ENCODE measurements at regions not wholly inside any gene's neighbourhood (a gene's known extent, or its start where the extent isn't known, plus 50 kb on each side); places are given as distances from the start of the nearest gene placed in this dataset.

DNA sequence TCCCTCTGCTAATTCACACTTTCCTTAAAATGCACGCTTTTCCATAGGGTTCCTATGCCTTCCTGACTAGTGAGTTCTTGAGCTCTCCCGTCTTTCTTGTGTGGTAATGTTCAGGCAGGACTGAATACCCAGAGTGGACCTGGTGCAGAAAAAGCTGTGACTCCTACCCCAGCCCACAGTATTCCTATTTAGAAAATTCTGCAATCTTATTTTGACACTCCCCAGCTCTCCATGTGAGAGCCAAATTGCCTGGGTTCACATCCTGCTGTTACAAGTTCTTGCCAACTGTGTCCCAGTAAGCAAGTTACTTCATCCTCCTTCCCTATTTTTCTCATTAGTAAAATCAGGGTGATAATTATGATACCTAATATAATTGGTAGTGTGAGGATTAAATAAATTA lies 290.8 kb upstream of the SLCO3A1 start:
- no peaks in the 10 kb centered on the region for H3K36me3 ChIP-seq (replicated peaks in 1 of 2; ENCODE audit: control insufficient read depth in 1 of 2, insufficient read depth in 2 of 2, low read length in 2 of 2)
- ChIA-PET POLR2A (no interaction called here), CTCF (ENCODE audit: low intra/inter-chr PET ratio, low total read pairs) (no interaction called here)
- H3K4me3 ChIP-seq (replicated peaks in 1 of 3; ENCODE audit: insufficient read depth in 1 of 3, low read depth in 2 of 3, low read length in 3 of 3): no peak overlapping the region
- intact Hi-C loops (cut with micrococcal nuclease; ENCODE audit: unreplicated experiment): no loop called here
- WGBS (ENCODE audit: low lambda C conversion rate): 31% methylated on average over 2 of the region's 2 CpGs
- no peak overlapping the region for H3K4me2 ChIP-seq (ENCODE audit: low read depth, low read length)
- no peak overlapping the region for H2AFZ ChIP-seq (ENCODE audit: low read length)
- DNase-seq (ENCODE audit: low spot score) (no peak), ATAC-seq (no peak), FAIRE-seq (no peak)
- H3K27me3 ChIP-seq (ENCODE audit: control insufficient read depth in 1 of 2, insufficient read depth in 2 of 2, low read length in 2 of 2): no peaks in the 10 kb centered on the region
- no peak overlapping the region for H3K27ac ChIP-seq (ENCODE audit: extremely low read length, insufficient read depth, low read length)
- no peaks in the 10 kb centered on the region for H3K9me3 ChIP-seq (ENCODE audit: low read length)
- no peak overlapping the region for H3K9ac ChIP-seq (ENCODE audit: insufficient read depth, low read depth, low read length)
- peaks cover 6% of the 10 kb centered on the region for H3K4me1 ChIP-seq (ENCODE audit: insufficient read depth, low read length)
- in situ Hi-C loops (cut with HindIII; ENCODE audit: extremely low pct_ligation_motif_present, low pct_unique_long_range_greater_than_20kb): no loop called here
- no peaks in the 10 kb centered on the region for H3K79me2 ChIP-seq (ENCODE audit: insufficient read depth, low read length)
- no TSS peak for BruUV-seq (replicated peaks)
- TF ChIP-seq REPIN1 (CRISPR knock-in tag; IDR thresholded peaks at IDR 0.05; ENCODE audit: borderline replicate concordance, low read depth): no peak
- TF ChIP-seq MNT (IDR thresholded peaks at IDR 0.05): no peak
- no peak for TF ChIP-seq ZNF530 (CRISPR knock-in tag; IDR thresholded peaks at IDR 0.05; ENCODE audit: low read depth)
- TF ChIP-seq ZNF850 (CRISPR knock-in tag; conservative IDR thresholded peaks at IDR 0.05): no peak
- TF ChIP-seq ZFP36L2 (CRISPR knock-in tag; IDR thresholded peaks at IDR 0.05): no peak
- TF ChIP-seq RFXAP (CRISPR knock-in tag; IDR thresholded peaks at IDR 0.05; ENCODE audit: borderline replicate concordance): no peak
- TF ChIP-seq ZNF430 (CRISPR knock-in tag; IDR thresholded peaks at IDR 0.05): no peak
- no peak for TF ChIP-seq ZKSCAN5 (CRISPR knock-in tag; IDR thresholded peaks at IDR 0.05)
- TF ChIP-seq PATZ1 (CRISPR knock-in tag; IDR thresholded peaks at IDR 0.05): no peak
- no peaks in the 10 kb centered on the region for H4K20me1 ChIP-seq (ENCODE audit: insufficient read depth, low read length)

Measured in HepG2 (cell line).